UCSD-AML1 (cell line): ENCODE measurements at regions not wholly inside any gene's neighbourhood (a gene's known extent, or its start where the extent isn't known, plus 50 kb on each side); places are given as distances from the start of the nearest gene placed in this dataset.
"Not testable (repeated sequence)": the region's sequence is repeated elsewhere in the genome, so short reads cannot be mapped to it uniquely, and the experiment has no call there.

Source experiments
- DNase-seq: peaks from one replicate; lab custom pipeline; 2025; ENCODE audit not compliant: unreplicated experiment; lab: John Stamatoyannopoulos, UW

DNA sequence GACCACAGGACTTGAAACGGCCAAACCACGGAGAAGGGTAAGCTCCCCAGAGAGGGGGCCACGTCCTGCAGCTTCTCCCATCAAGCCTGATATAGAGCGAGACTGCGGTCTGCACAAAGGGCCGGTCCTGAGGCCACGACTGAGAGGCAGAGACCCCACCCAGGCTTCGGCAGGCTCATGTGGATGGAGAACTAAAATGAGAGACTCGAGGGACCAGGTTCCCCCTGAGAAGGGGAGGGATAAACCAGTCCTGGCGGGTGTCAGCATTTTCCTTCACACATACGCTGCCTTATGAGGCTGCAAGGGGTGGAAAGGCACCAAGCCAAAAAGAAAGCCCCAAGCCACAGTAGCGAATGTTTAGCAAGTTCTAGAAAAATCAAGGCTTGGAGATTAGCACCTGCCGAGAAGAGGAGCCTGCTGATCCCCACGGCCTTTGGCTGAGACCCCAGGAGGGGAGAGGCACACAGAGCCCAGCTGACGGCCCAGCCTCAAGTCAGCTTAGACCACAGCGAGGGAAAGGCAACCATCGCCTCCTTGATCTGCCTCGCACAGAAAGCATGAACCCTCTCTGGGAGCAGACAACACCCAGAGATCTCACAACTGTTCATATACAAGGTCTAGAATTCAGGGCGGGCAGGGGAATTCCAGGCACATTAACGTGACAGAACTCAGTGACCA is 92.6 kb upstream of the RNF32 start:
- no peak for DNase-seq

GRCh38 chr7:156545979-156546378 is 94.6 kb upstream of the RNF32 start:
- no peak for DNase-seq

- no peak for DNase-seq
Measured at GRCh38 chr7:156544919-156545715, 95.5 kb upstream of the RNF32 start.

GRCh38 chr7:156543699-156544598 is 96.6 kb upstream of the RNF32 start:
- no peak for DNase-seq

DNA sequence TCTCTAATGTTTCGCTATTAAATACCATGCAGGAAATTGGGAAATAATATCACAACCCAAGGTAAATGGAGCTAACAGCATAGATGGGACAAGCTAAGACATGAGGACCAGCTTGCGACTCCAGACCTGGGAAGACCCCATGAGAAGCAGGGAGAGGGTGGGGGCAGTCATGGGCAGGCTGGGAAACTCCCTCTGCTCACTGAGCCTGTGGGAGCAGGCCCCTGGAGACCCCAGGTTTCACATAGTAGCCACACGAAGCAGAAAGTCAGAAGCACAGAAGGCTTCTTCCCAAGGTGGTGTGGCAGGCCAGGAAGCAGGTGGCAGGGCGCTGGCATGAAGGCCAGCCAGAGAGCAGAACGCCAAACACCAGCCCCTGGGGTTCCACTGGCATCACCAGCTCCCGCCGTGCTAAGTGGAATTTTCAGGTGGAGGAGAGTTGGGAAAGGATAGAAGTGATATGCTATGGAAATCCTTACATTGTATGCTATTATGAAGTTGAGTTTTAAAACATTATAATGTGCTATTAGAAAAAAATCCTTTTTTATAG is 99.9 kb upstream of the RNF32 start:
- DNase-seq = no peak

DNA sequence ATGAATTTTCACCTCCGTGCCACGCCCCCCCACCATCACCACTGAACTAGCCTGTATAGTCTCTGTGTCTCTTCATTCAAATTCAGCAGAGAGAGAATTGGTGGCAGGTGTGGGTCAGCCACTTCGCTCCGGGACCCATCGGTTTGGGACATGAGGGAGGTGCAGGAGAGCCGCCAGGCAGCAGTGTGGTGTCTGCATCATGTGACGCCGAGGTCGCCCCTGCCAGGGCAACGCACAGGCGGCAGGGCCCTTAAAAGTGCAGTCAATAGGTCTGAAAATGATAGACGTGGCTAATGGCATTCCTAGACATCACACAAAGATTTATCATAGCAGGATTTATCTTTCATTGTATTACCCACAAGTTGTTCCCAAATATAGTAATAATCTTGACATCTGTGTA is 100.6 kb upstream of the RNF32 start:
- no peak for DNase-seq

DNA sequence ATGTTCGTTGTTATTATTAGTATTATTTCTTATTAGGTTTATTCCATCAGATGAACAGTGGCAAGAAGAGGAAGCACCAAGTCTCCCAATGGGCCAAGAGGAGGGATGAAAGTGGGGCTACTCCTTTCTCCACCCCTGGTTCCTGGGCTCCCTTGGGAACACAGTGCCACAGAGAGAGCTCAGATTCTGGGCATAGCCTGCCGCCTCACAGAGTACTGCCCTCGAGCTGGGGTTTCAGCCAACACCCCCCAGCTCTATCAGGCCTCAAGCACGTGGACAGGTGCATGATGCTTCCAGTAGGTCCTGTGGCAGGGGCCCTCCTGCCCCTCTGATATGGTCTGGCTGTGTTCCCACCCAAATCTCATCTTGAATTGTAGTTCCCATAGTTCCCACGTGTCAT is 103.6 kb upstream of the RNF32 start:
- DNase-seq = no peak

- DNase-seq = no peak
Measured at GRCh38 chr7:156534925-156535324, 105.6 kb upstream of the RNF32 start.

DNA sequence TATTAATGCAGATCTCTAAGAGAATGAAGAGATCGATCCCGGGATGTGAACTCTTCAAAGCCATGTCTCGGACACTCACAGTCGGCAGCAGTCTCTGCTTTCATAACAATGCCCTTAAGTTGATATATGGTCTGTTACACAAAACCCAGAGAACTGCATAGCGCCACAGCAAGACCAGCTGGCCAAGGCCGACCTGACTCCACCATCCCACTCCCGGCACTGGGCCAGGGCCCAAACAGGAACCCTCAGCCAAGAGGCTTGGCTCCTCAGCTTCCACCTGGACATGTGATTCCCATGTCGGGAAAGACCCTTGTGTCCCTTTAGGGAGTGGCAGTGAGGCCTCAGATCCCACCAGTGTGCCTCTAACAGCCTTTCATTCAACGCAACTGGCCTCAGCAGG is 106.6 kb upstream of the RNF32 start:
- DNase-seq = no peak

DNA sequence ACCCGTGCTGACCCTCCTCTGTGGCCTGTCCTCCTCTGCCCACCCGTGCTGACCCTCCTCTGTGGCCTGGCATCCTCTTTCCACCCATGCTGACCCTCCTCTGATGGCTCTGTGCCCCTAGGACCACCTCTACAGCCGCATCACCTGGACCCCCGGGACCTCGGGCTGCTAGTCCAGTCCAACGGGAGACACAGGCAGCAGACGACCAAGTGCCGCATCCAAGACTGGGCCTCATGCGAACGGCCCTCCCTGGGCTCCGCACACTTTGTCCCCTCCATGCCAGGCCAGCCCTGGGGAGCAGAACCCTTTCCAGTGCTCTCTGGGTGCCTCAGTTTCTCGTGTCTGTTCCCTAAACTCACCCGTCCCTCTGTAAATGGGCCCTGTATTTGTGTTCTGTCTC is 107.2 kb upstream of the RNF32 start:
- DNase-seq = no peak

- DNase-seq = no peak
Measured at GRCh38 chr7:156532016-156532602, 108.5 kb upstream of the RNF32 start.

GRCh38 chr7:156529956-156530355 is 110.6 kb upstream of the RNF32 start:
- DNase-seq = no peak

- DNase-seq = no peak
Measured at GRCh38 chr7:156527458-156527890, 113.1 kb upstream of the RNF32 start.

DNA sequence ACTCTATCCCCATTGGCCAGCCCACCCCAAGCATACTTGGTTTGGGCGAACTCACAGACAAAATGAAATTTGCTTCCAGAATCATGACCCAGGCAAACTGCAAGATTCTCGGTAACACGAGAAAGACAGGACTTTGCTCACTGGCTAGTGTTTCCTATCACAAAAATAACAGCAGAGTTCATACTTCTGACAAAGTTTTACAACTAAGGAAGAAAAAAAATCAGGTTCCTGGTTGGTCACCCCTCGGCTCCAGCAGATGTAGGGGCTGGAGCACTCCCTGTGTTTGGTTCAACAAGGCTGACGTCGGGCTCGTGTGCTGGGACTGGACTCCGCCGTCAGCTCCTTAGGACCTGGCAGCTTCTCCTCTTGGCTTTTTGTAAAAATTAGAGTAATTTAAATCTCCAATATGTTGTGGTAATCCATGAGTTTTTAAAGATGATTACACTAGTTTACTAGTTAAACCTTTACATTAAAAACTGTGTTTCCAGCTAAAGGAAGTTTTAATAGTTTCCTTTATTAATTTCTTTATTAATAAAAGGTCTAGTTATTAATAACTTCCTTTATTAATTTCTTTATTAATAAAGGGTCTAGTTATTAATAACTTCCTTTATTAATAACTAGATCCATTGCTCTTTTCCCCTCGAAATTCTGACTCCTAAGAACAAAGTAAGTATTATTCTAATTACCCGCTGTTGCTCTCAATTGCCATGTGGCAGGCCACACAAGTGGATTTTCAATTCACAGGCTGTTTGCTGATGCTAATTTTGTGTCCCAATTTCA is 115.6 kb upstream of the RNF32 start:
- no peak for DNase-seq

DNA sequence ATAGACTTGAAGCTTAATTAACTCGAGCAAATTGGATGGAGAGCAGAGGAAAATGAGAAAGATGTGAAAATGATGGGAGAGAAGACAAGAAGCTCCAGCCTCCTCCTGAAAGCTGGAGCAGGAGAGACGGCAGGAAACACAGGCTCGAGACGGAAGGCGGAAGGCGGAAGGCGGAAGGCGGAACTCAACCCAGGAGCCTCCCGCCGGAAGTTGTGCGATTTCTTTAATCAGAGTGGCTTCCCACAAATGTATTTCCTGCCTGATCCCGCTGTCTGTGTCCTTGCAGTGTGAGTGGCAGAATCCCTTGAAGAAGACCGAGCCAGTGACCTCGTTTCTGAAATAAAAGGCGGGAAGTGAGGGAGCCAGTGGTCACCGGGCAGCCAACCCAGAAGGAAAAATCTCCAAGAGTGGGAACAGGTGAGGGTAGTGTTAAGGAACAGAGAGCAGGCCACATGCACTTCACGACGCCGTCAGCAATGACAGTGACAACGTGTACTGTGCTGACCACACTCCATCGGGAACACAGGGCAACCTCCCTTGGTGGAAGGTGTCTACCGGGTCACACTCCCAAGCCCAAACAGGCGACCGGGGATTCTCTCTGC is 117.0 kb upstream of the RNF32 start:
- DNase-seq = no peak

DNA sequence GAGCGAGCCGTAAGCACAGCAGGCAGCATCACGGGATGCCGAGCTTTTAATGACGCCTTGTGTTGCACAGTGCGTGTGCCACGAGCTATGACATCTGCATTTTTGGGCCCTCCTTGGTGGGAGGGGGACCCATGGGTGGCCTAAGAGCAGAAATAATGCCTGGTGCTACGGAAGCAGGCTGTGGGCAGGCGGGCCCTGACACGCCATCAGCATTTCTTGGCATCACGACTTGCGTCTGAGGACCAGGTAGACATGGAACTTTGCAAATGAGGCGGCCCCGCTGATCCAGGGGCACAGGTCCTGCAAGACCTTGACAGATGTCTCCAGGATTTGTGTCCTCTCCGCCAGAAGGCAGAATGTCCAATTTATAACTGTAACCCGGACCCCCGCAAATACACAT is 117.8 kb upstream of the RNF32 start:
- no peak for DNase-seq

DNA sequence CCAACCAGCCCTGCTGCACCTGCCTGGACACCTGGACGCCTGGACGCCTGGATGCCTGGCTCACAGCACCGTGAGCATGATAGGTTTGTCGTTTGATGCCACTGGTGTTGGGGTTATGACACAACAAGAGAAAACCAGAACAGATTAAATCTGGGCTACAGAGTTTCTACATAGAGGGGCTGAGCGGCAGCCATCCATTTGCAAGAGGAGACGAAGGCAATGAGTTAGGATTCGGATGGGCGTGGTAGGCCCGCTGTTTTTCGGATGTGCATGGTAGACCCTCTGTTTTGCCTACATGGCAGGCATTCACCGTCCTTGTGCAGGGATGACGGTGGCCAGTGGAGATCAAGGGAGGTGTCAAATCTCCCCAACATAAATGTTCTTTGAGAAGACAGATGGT is 121.5 kb upstream of the RNF32 start:
- no peak for DNase-seq

DNA sequence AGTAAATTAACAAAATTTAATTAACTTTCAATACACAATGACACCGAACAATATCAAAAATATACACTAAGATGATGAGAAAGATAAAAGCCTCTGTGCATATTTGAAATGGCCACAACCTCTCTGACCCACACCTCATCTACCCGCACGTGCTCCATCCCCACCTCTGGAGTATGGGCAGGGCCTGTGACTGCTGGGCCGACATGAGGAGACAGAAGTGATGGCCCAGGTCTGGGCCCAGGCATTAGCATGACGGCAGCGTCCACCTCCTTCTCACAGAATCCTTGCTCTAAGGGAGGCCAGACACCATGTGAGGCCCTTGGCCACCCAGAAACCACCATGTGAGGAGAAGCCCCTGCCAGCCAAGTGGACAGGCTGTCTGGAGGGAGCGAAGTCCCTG is 122.1 kb upstream of the RNF32 start:
- DNase-seq = no peak

DNA sequence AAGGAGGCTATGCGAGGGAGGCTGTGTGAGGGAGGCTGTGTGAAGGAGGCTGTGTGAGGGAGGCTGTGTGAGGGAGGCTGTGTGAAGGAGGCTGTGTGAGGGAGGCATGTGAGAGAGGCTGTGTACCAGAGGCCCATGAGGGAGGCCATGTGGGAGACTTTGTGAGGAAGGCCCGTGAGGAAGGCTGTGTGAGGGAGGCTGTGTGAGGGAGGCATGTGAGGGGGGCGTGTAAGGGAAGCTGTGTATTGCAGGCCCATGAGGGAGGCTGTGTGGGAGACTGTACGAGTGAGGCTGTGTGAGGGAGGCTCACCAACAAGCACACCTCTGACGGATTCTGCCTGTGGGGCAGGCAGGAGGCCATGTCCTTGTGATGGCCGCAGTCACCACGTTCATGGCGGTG is 122.7 kb upstream of the RNF32 start:
- not testable (repeated sequence) for DNase-seq
